GM19043 (cell line): ENCODE measurements at regions not wholly inside any gene's neighbourhood (a gene's known extent, or its start where the extent isn't known, plus 50 kb on each side); places are given as distances from the start of the nearest gene placed in this dataset.
A peak's percentile ranks its signal among the peaks of the same experiment; 100 is the strongest.
"Not testable (repeated sequence)": the region's sequence is repeated elsewhere in the genome, so short reads cannot be mapped to it uniquely, and the experiment has no call there.

ENCODE experiments used
- ATAC-seq: cut with Tn5 transposase; IDR thresholded peaks from one replicate; pipeline ENCODE4 v1.9.1; 2021; ENCODE audit warnings: low read depth; ENCODE audit not compliant: unreplicated experiment

DNA sequence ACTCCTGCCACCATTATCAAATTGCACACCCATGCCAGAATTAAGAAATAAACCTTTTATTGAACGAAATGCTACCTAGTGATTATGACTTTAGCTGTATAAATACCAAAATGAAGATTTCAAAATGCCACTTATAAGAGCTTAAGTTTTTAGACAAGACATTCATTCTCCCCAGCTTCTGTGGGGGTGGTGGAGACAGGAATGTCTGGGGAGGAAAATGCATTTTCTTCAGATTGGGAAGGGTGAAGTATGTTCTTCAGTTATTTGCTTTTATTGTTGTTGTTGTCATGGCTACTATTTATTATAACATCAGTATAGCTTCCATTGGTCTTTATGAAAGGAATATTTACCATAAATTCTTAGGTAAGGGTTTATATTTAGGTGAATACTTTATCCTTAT, 132.7 kb upstream of the GMNC start:
- ATAC-seq = no peak

- no peak for ATAC-seq
Observed at GRCh38 chr3:190990898-190991297, 128.4 kb upstream of the GMNC start.

DNA sequence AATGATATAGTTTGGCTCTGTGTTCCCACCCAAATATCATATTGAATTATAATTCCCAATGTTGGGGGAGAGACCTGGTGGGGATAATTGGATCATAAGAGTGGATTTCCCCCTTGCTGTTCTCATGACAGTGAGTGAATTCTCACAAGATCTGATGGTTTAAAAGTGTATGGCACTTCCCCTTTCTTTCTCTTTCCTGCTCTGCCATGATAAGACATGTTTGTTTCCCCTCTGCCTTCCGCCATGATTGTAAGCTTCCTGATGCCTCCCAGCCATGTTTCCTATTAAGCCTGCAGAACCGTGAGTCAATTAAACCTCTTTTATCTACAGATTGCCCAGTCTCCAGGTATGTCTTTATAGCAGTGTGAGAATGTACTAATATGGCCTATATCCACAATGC, 126.7 kb upstream of the GMNC start:
- no peak for ATAC-seq

DNA sequence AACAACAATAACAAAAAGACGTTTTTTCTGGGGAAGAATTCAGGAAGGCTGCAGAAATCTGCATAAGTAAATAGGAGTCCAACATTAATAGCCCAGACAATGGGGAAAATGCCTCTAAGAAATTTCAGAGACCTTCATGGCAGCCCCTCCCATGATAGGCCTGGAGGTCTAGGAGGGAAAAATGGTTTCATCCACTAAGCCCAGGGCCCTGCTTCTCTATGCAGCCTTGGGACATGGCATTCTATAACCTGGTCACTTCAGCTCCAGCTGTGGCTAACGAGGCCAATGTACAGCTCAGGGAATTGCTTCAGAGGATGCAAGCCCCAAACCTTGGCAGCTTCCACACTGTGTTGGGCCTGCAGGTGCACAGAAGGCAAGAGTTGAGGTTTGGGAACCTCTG, 125.6 kb upstream of the GMNC start:
- ATAC-seq = no peak

- no peak for ATAC-seq
Observed at GRCh38 chr3:190984502-190985244, 122.2 kb upstream of the GMNC start.

DNA sequence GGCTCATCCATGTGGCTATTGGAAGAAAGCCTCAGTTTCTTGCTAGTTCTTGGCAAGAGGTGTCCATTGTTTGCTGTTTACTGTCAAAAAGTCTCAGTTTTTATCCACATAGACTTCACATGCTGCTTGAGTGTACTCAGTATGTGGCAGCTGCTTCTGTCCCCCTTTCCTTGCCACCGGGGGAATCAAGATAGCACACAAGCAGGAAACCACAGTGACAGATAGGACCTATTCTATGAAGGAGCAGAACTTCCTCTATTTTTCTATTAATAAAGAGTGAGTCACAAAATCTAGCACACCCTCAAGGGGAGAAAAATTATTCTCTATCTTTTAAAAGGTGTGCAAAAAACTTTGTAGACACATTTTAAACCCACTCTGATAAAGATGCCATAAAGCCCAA, 121.4 kb upstream of the GMNC start:
- peak; percentile 77 for ATAC-seq

DNA sequence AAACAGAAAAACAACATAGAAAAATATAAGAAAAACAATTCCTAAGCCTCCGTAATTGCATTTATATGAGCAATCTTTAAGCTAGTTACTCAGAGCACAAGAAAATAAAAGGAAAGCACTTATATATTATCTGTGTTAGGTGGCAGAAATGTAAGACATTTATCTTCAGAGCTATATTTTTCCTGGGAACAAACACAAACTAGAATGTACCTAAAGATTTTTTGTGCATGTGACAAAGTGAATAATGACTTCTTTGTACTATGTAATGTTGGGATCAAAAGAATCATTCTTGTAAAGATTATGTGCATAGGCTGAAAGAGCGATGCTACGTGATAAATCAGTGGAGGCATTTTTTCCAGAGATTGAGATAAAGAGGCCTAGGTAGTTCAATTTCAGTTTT, 111.3 kb upstream of the GMNC start:
- no peak for ATAC-seq

GRCh38 chr3:190972840-190973270, 110.4 kb upstream of the GMNC start:
- no peak for ATAC-seq

DNA sequence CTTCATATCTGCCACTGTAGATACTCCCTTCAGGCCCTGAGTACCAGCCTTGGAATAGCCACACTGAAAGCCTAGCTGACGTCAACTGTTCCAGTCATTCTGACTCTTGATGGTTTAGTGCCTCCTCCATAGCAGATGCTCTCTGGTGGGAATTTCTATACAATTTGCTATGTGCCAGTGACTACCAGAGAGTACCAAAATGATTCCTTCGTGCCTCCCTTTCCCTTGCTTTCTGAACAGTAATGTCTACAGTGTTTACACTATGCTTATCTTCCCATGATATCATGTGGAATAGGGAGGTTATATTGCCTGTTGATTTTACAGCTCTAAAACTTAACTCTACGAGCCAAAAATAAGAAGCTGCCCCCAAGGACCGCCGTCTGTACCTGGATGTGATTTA, 109.7 kb upstream of the GMNC start:
- no peak for ATAC-seq

DNA sequence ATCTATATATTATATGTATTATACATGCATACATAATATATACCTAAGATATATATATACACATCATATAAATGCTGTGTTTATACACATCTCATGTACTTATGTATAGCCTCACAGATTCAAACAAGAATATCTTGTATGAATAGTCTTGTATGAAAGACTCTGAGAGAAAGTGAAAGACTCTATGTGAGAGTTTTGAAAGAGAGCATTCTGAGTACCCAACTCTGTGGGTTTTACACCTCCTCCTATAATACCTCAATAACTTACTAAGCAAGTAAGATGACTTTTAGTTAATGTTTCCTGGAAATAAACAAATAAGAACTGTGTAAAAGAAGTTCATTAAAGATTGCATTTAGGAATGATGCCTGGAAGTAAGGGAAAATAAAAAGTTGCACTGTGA, 108.1 kb upstream of the GMNC start:
- ATAC-seq = no peak

DNA sequence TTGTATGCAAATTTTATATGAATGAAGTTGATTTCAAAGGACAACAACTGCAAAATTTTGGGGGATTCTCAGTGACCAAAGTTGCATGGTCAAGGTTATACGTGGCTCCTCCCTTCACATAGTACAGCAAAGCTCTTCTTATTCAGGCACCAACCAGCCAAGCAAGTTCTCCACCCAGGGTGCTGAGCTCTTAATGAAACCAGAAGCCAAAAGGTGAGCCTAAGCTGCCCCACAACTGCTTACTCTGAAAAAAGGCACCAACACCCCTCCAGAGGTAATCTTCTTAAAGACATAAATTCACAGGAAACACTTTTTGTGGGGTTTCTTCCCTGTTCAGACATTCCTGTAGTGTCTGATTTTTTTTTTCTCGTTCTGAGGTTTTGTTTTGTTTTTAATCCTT, 106.1 kb upstream of the GMNC start:
- no peak for ATAC-seq

DNA sequence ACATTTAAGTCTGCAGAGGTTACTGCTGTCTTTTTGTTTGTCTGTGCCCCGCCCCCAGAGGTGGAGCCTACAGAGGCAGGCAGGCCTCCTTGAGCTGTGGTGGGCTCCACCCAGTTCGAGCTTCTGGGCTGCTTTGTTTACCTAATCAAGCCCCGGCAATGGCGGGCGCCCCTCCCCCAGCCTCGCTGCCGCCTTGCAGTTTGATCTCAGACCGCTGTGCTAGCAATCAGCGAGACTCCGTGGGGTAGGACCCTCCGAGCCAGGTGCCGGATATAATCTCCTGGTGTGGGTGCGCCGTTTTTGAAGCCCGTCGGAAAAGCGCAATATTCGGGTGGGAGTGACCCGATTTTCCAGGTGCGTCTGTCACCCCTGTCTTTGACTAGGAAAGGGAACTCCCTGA, 102.4 kb upstream of the GMNC start:
- ATAC-seq = not testable (repeated sequence)

DNA sequence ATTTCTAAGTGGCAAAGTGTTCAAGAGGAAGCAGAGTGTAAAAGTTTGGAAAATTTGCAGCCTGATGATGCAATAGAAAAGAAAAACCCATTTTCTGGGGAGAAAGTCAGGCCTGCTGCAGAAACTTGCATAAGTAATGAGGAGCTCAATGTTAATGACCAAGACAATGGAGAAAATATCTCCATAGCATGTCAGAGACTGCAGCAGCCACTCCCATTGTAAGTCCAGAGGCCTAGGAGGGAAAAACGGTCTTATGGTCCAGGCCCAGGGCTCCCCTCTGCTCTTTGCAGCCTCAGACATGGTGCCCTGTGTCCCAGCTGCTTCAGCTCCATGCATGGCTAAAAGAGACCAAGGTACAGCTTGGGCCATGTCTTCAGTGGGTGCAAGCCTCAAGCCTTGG, 96.6 kb upstream of the GMNC start:
- ATAC-seq = no peak

DNA sequence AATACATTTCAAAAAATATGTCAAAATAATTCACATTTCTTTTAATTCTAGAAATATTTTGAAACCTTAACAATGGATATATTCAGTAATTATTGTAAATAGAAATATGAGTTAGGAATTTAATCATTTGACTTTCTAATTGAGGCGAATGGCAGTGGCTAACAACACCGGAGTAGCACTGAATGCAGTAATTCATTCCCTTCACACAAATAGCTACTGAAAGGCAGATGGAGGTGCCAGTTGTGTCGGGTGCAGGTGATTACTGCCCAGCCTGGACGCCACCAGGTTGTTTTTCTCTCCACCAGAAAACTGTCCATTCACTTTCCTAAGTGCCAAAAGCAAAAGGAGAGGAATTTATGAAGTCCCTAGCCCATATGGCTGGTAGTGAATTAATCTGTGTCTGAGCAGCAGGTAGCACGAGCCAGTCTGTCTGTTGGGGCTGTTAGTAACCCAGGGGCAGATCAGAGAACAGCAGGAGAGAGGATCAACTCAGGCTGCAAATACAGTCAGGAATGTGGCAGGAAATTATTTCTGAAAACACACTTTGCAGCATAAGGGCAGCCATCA, 79.3 kb upstream of the GMNC start:
- ATAC-seq = no peak

- ATAC-seq = not testable (repeated sequence)
Observed at GRCh38 chr3:190934616-190935015, 72.1 kb upstream of the GMNC start.

GRCh38 chr3:190926619-190927018, 64.1 kb upstream of the GMNC start:
- ATAC-seq = no peak

DNA sequence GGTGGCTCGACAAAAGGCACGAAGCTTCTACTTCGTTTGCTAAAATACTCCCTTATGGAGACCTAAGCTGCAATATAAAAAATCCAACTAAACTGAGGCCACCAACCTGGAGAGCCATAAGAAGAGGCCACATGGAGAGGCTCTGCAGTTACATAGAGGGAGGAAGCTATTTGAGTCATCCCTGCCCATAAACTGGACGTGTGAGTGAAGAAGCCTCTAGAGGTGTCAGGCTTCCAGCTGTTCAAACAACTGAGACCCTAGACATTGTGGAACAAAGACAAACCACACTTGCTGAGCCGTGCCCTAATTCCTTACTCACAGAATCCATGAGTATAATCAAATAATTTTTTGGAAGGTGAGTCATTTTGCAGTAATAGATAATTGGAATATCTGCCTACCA, 50.2 kb upstream of the GMNC start:
- no peak for ATAC-seq
